ENCODE measurements at regions not wholly inside any gene's neighbourhood (a gene's known extent, or its start where the extent isn't known, plus 50 kb on each side); places are given as distances from the start of the nearest gene placed in this dataset.

DNA sequence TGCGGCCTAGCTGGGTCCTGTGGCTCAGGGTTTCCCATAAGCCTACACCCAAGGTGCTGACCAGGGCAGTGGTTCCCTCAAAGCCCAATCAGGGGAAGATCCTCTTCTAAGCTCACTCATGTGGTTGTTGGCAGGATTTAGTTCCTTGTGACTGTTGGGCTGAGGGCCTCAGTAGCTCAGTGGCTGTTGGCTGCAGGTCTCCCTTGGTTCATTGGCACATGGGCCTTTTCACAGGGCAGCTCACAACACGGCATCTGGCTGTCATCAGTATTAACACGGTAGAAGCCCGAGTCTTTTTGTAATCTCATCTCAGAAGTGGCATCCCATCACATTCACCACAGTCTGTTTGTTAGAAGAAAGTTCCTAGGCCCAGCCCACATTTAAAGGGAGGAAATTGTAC is 188.2 kb upstream of the HMCN1 start:
- no peak for TF ChIP-seq CTCF (IDR thresholded peaks at IDR 0.05; ENCODE audit: low read depth, low read length, poor library complexity, severe bottlenecking)
- no peak for TF ChIP-seq EZH2phosphoT487 (IDR thresholded peaks at IDR 0.05; ENCODE audit: borderline replicate concordance, low read length)
